Natural killer cell (primary cell): ENCODE measurements at regions not wholly inside any gene's neighbourhood (a gene's known extent, or its start where the extent isn't known, plus 50 kb on each side); places are given as distances from the start of the nearest gene placed in this dataset.

ENCODE experiments used
- ATAC-seq, 3 donors: fragments of 150-1000 bp in 2 of 3; fragments of 200-7000 bp in 1 of 3; cut with Tn5 transposase; 1 replicate in 1 of 3; 2 replicates in 2 of 3; pipeline ENCODE4 v1.10.0; 2021; ENCODE audit warnings: mild to moderate bottlenecking in 2 of 3, moderate library complexity in 2 of 3
- DNase-seq, 2 donors: peaks; one replicate each; pipeline versions ENCODE4 v3.0.0 to v3.0.0-alpha.2; 2013 to 2021; ENCODE audit warnings: mixed read lengths in 1 of 2
- H3K27ac ChIP-seq: one replicate; pipeline ENCODE4 v1.5.1; 2013; ENCODE audit warnings: mild to moderate bottlenecking, low read length
- H3K27me3 ChIP-seq: one replicate; pipeline ENCODE4 v1.6.1; 2013; ENCODE audit warnings: low read length; ENCODE audit not compliant: control insufficient read depth, insufficient read depth
- H3K36me3 ChIP-seq: one replicate; pipeline ENCODE4 v1.6.1; 2013; ENCODE audit warnings: low read length; ENCODE audit not compliant: control insufficient read depth, insufficient read depth
- H3K4me1 ChIP-seq: one replicate; pipeline ENCODE4 v1.6.1; 2013; ENCODE audit warnings: low read length; ENCODE audit not compliant: control insufficient read depth, insufficient read depth
- H3K4me3 ChIP-seq: one replicate; pipeline ENCODE4 v1.5.1; 2013; ENCODE audit warnings: low read length
- H3K9me3 ChIP-seq: one replicate; pipeline ENCODE4 v1.6.1; 2013; ENCODE audit warnings: low read length; ENCODE audit not compliant: control insufficient read depth, insufficient read depth
- H3K27ac Mint-ChIP-seq, 2 donors: one replicate each; pipeline ENCODE4 v1.8.0; 2022; ENCODE audit warnings: mild to moderate bottlenecking in 2 of 2, mixed read lengths in 2 of 2, moderate library complexity in 1 of 2
- H3K27me3 Mint-ChIP-seq, 2 donors: one replicate each; pipeline ENCODE4 v1.8.0; 2022; ENCODE audit warnings: low read depth in 2 of 2, mixed read lengths in 2 of 2
- H3K36me3 Mint-ChIP-seq: one replicate; pipeline ENCODE4 v1.8.0; 2022; ENCODE audit warnings: mixed read lengths
- H3K4me1 Mint-ChIP-seq, 2 donors: one replicate each; pipeline ENCODE4 v1.8.0; 2022; ENCODE audit warnings: mixed read lengths in 2 of 2
- H3K4me3 Mint-ChIP-seq: one replicate; pipeline ENCODE4 v1.8.0; 2022; ENCODE audit warnings: mild to moderate bottlenecking, moderate library complexity, mixed read lengths
- H3K9me3 Mint-ChIP-seq, 2 donors: one replicate each; pipeline ENCODE4 v1.8.0; 2022; ENCODE audit warnings: mixed read lengths in 2 of 2
- WGBS: methylation state at CpG from one replicate; pipeline ENCODE4 v1.1.7; 2013; ENCODE audit warnings: missing lambda C conversion rate; ENCODE audit not compliant: insufficient coverage; 5-methylcytosine and 5-hydroxymethylcytosine counted together
- intact Hi-C: fragments of 100-400 bp; cut with micrococcal nuclease; formaldehyde crosslinking; loops from one replicate; pipeline ENCODE4 v1.14.2; 2022
- TF ChIP-seq, protein P1 (sequence below): fragments of 200-600 bp; IDR thresholded peaks from one replicate; pipeline ENCODE4 v1.8.0; 2022; ENCODE audit warnings: antibody characterized with exemption

- Mint-ChIP-seq H3K4me3 (no peak overlapping the region), H3K27me3 (no peaks in the 10 kb centered on the region), H3K27ac (no peak overlapping the region), H3K36me3 (no peaks in the 10 kb centered on the region), H3K9me3 (peaks cover 2 to 8% of the 10 kb centered on the region in 2 donors), H3K4me1 (no peaks in the 10 kb centered on the region)
- no peaks in the 10 kb centered on the region for H3K36me3 ChIP-seq
- ATAC-seq (no peak), DNase-seq (no peak)
- no peaks in the 10 kb centered on the region for H3K27me3 ChIP-seq
- H3K4me3 ChIP-seq, result no peak overlapping the region
- intact Hi-C loops, result no loop called here
- no peaks in the 10 kb centered on the region for H3K9me3 ChIP-seq
- H3K4me1 ChIP-seq, result no peaks in the 10 kb centered on the region
- TF ChIP-seq, protein P1, sequence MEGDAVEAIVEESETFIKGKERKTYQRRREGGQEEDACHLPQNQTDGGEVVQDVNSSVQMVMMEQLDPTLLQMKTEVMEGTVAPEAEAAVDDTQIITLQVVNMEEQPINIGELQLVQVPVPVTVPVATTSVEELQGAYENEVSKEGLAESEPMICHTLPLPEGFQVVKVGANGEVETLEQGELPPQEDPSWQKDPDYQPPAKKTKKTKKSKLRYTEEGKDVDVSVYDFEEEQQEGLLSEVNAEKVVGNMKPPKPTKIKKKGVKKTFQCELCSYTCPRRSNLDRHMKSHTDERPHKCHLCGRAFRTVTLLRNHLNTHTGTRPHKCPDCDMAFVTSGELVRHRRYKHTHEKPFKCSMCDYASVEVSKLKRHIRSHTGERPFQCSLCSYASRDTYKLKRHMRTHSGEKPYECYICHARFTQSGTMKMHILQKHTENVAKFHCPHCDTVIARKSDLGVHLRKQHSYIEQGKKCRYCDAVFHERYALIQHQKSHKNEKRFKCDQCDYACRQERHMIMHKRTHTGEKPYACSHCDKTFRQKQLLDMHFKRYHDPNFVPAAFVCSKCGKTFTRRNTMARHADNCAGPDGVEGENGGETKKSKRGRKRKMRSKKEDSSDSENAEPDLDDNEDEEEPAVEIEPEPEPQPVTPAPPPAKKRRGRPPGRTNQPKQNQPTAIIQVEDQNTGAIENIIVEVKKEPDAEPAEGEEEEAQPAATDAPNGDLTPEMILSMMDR, result no peak
- no peak overlapping the region for H3K27ac ChIP-seq
Observed at GRCh38 chr3:106714400-106714799, 662.8 kb upstream of the CCDC54 start.

DNA sequence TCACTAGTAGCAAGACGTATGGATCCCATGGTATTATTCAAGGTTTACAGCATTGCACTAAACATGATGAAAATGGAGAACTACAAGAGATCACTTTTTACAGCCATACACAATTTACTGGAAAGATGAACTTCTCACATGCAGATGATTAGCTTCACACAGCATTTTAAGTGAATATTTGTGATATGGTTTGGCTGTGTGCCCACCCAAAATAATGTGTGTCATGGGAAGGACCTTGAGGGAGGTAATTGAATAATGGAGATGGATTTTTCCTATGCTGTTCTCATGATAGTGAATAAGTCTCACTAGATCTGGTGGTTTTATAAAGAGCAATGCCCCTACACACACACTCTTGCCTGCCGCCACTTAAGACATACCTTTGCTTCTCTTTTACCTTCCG, 662.0 kb upstream of the CCDC54 start:
- intact Hi-C loops, result no loop called here
- H3K4me3 Mint-ChIP-seq, result no peak overlapping the region
- DNase-seq, result no peak

DNA sequence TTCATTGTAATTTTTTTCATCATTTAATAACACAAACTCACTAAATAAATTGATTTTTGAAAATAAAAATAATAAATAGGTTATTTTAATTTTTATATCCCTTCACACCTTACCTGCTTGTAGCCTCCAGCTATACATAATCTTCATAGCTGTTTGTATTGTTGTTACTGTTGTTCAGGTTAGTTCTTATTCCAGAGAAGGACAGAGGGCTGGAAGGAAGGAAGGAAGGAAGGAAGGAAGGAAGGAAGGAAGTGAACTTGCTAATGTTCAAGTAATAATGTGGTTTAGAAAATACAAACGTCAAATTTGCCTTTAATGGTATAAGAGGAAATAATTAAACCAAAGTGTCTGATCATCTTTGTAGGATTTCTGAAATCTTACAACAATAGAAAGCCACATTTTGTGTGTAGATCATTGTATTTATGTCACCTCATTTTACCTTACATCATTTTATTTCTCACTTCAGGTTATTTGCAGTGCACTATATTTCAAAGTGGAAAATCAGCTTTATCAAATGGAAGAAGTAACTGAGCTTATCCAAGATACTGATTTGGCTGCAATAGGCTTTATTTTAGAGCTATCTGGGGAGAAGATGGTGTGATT, 660.0 kb upstream of the CCDC54 start:
- Mint-ChIP-seq H3K27me3 (no peaks in the 10 kb centered on the region), H3K4me1 (no peaks in the 10 kb centered on the region), H3K4me3 (no peak overlapping the region), H3K36me3 (no peaks in the 10 kb centered on the region), H3K27ac (no peak overlapping the region), H3K9me3 (peaks cover 2 to 7% of the 10 kb centered on the region in 2 donors)
- Histone ChIP-seq H3K4me1 (no peaks in the 10 kb centered on the region), H3K27me3 (no peaks in the 10 kb centered on the region), H3K27ac (no peak overlapping the region), H3K36me3 (no peaks in the 10 kb centered on the region), H3K9me3 (no peaks in the 10 kb centered on the region), H3K4me3 (no peak overlapping the region)
- TF ChIP-seq, protein P1, result no peak
- ATAC-seq (no peak), DNase-seq (no peak)
- intact Hi-C loops, result no loop called here
- no CpG with 5 or more reads among the region's 1 CpG for WGBS

More for the DNA sequence above, 662.0 kb upstream of the CCDC54 start:
- Histone ChIP-seq H3K36me3 (no peaks in the 10 kb centered on the region), H3K4me1 (no peaks in the 10 kb centered on the region), H3K9me3 (no peaks in the 10 kb centered on the region), H3K27me3 (no peaks in the 10 kb centered on the region), H3K27ac (no peak overlapping the region), H3K4me3 (no peak overlapping the region)
- Mint-ChIP-seq H3K4me1 (no peaks in the 10 kb centered on the region), H3K27me3 (no peaks in the 10 kb centered on the region), H3K27ac (no peak overlapping the region), H3K9me3 (peaks cover 2 to 7% of the 10 kb centered on the region in 2 donors), H3K36me3 (no peaks in the 10 kb centered on the region)
- TF ChIP-seq, protein P1, result no peak
- 96% methylated on average over 3 of the region's 3 CpGs for WGBS
- ATAC-seq, result no peak

GRCh38 chr3:106719077-106719476, 658.2 kb upstream of the CCDC54 start:
- H3K9me3 Mint-ChIP-seq, result peaks cover 0 to 6% of the 10 kb centered on the region in 2 donors

More at GRCh38 chr3:106719077-106719476, 658.2 kb upstream of the CCDC54 start:
- Mint-ChIP-seq H3K4me1 (no peaks in the 10 kb centered on the region), H3K36me3 (no peaks in the 10 kb centered on the region), H3K4me3 (no peak overlapping the region), H3K27ac (no peak overlapping the region), H3K27me3 (no peaks in the 10 kb centered on the region)
- Histone ChIP-seq H3K36me3 (no peaks in the 10 kb centered on the region), H3K27ac (no peak overlapping the region), H3K27me3 (no peaks in the 10 kb centered on the region), H3K4me1 (no peaks in the 10 kb centered on the region), H3K4me3 (no peak overlapping the region), H3K9me3 (no peaks in the 10 kb centered on the region)
- DNase-seq (no peak), ATAC-seq (no peak)
- intact Hi-C loops, result no loop called here
- TF ChIP-seq, protein P1, result no peak
